ENCODE measurements at regions not wholly inside any gene's neighbourhood (a gene's known extent, or its start where the extent isn't known, plus 50 kb on each side); places are given as distances from the start of the nearest gene placed in this dataset.

GRCh38 chr4:187193141-187193540, 469.5 kb upstream of the FAT1 start:
- Histone ChIP-seq H4K20me1 (ENCODE audit: insufficient read depth, poor library complexity, severe bottlenecking) (no peaks in the 10 kb centered on the region), H3K4me3 (no peak overlapping the region), H3K4me2 (no peak overlapping the region), H3K36me3 (replicated peaks; ENCODE audit: insufficient read depth, low read depth) (no peaks in the 10 kb centered on the region), H3K4me1 (ENCODE audit: insufficient read depth) (no peaks in the 10 kb centered on the region), H3K27ac (peak overlapping the region; percentile 27), H2AFZ (no peak overlapping the region), H3K9me2 (replicated peaks; ENCODE audit: insufficient read depth) (no peaks in the 10 kb centered on the region), H3K27me3 (no peaks in the 10 kb centered on the region), H3K79me2 (no peaks in the 10 kb centered on the region), H3K9me3 (ENCODE audit: low read depth) (no peaks in the 10 kb centered on the region)
- 42% methylated on average over 3 of the region's 3 CpGs for WGBS (ENCODE audit: low lambda C conversion rate, missing lambda C conversion rate)
- peak; percentile 45 for DNase-seq (ENCODE audit: low spot score)
- TF ChIP-seq CTCF (IDR thresholded peaks at IDR 0.05; ENCODE audit: poor library complexity), result no peak
- no peak for TF ChIP-seq EZH2 (IDR thresholded peaks at IDR 0.05; ENCODE audit: borderline replicate concordance)
- TF ChIP-seq EZH2phosphoT487 (IDR thresholded peaks at IDR 0.05; ENCODE audit: low read depth, severe bottlenecking, unreplicated experiment), result no peak

GRCh38 chr4:187204389-187204918, 480.8 kb upstream of the FAT1 start:
- H3K79me2 ChIP-seq, result no peaks in the 10 kb centered on the region
- H3K27ac ChIP-seq, result no peak overlapping the region
- DNase-seq (ENCODE audit: low spot score), result no peak
- WGBS (ENCODE audit: low lambda C conversion rate, missing lambda C conversion rate), result 72% methylated on average over 5 of the region's 5 CpGs
- peaks cover 2% of the 10 kb centered on the region for H3K4me1 ChIP-seq (ENCODE audit: insufficient read depth)
- no peak overlapping the region for H3K4me2 ChIP-seq
- H4K20me1 ChIP-seq (ENCODE audit: insufficient read depth, poor library complexity, severe bottlenecking), result no peaks in the 10 kb centered on the region
- H2AFZ ChIP-seq, result no peak overlapping the region
- no peak for TF ChIP-seq EZH2phosphoT487 (IDR thresholded peaks at IDR 0.05; ENCODE audit: low read depth, severe bottlenecking, unreplicated experiment)
- no peaks in the 10 kb centered on the region for H3K36me3 ChIP-seq (replicated peaks; ENCODE audit: insufficient read depth, low read depth)
- H3K4me3 ChIP-seq, result no peak overlapping the region
- no peaks in the 10 kb centered on the region for H3K27me3 ChIP-seq
- H3K9me3 ChIP-seq (ENCODE audit: low read depth), result no peaks in the 10 kb centered on the region
- H3K9me2 ChIP-seq (replicated peaks; ENCODE audit: insufficient read depth), result no peaks in the 10 kb centered on the region

GRCh38 chr4:187207931-187208330, 484.3 kb upstream of the FAT1 start:
- Histone ChIP-seq H3K4me2 (no peak overlapping the region), H3K27ac (no peak overlapping the region), H3K79me2 (no peaks in the 10 kb centered on the region), H3K36me3 (replicated peaks; ENCODE audit: insufficient read depth, low read depth) (no peaks in the 10 kb centered on the region), H3K9me2 (replicated peaks; ENCODE audit: insufficient read depth) (no peaks in the 10 kb centered on the region), H3K27me3 (no peaks in the 10 kb centered on the region), H2AFZ (no peak overlapping the region), H3K4me1 (ENCODE audit: insufficient read depth) (peaks cover 3% of the 10 kb centered on the region), H4K20me1 (ENCODE audit: insufficient read depth, poor library complexity, severe bottlenecking) (no peaks in the 10 kb centered on the region), H3K9me3 (ENCODE audit: low read depth) (no peaks in the 10 kb centered on the region), H3K4me3 (no peak overlapping the region)
- TF ChIP-seq EZH2phosphoT487 (IDR thresholded peaks at IDR 0.05; ENCODE audit: low read depth, severe bottlenecking, unreplicated experiment) (no peak), EZH2 (IDR thresholded peaks at IDR 0.05; ENCODE audit: borderline replicate concordance) (no peak), CTCF (IDR thresholded peaks at IDR 0.05; ENCODE audit: poor library complexity) (no peak)
- no peak for DNase-seq (ENCODE audit: low spot score)
- WGBS (ENCODE audit: low lambda C conversion rate, missing lambda C conversion rate), result 96% methylated on average over 3 of the region's 3 CpGs

- Histone ChIP-seq H3K4me2 (no peak overlapping the region), H3K9me2 (replicated peaks; ENCODE audit: insufficient read depth) (no peaks in the 10 kb centered on the region), H2AFZ (no peak overlapping the region), H3K27me3 (no peaks in the 10 kb centered on the region), H3K79me2 (no peaks in the 10 kb centered on the region), H3K36me3 (replicated peaks; ENCODE audit: insufficient read depth, low read depth) (no peaks in the 10 kb centered on the region), H3K4me1 (ENCODE audit: insufficient read depth) (peaks cover 3% of the 10 kb centered on the region), H4K20me1 (ENCODE audit: insufficient read depth, poor library complexity, severe bottlenecking) (no peaks in the 10 kb centered on the region), H3K9me3 (ENCODE audit: low read depth) (no peaks in the 10 kb centered on the region), H3K27ac (no peak overlapping the region), H3K4me3 (no peak overlapping the region)
- no peak for TF ChIP-seq EZH2phosphoT487 (IDR thresholded peaks at IDR 0.05; ENCODE audit: low read depth, severe bottlenecking, unreplicated experiment)
- no peak for TF ChIP-seq EZH2 (IDR thresholded peaks at IDR 0.05; ENCODE audit: borderline replicate concordance)
- no peak for TF ChIP-seq CTCF (IDR thresholded peaks at IDR 0.05; ENCODE audit: poor library complexity)
- DNase-seq (ENCODE audit: low spot score), result peak; percentile 23
- 89% methylated on average over 2 of the region's 2 CpGs for WGBS (ENCODE audit: low lambda C conversion rate, missing lambda C conversion rate)
Observed at GRCh38 chr4:187208651-187209050, 485.0 kb upstream of the FAT1 start.

All from hepatocyte (in vitro differentiated cells).